Bronchial epithelial cell (primary cell): ENCODE measurements at regions not wholly inside any gene's neighbourhood (a gene's known extent, or its start where the extent isn't known, plus 50 kb on each side); places are given as distances from the start of the nearest gene placed in this dataset.

Experiments used
- DNase-seq: peaks from one replicate; pipeline ENCODE4 v3.0.0-alpha.2; 2010; ENCODE audit warnings: low read depth
- FAIRE-seq: peaks from 2 replicates; lab custom pipeline; 2011; peaks lifted over from hg19 to GRCh38; lab: Jason Lieb, UNC
- H3K27me3 ChIP-seq: 2 replicates; pipeline ENCODE4 v1.5.1; 2011; ENCODE audit warnings: low read length; ENCODE audit not compliant: control insufficient read depth, insufficient read depth
- H3K36me3 ChIP-seq: 2 replicates; pipeline ENCODE4 v1.5.1; 2011; ENCODE audit warnings: low read length; ENCODE audit not compliant: control insufficient read depth, insufficient read depth
- H3K4me3 ChIP-seq: 2 replicates; pipeline ENCODE4 v1.5.1; 2011; ENCODE audit warnings: mild to moderate bottlenecking, low read depth, low read length, control low read depth
- CTCF ChIP-seq: IDR thresholded peaks from 2 replicates; pipeline ENCODE4 v1.5.1; 2011; ENCODE audit warnings: mild to moderate bottlenecking, moderate library complexity, low read length, control low read depth, inconsistent platforms; ENCODE audit not compliant: insufficient read depth, severe bottlenecking

DNA sequence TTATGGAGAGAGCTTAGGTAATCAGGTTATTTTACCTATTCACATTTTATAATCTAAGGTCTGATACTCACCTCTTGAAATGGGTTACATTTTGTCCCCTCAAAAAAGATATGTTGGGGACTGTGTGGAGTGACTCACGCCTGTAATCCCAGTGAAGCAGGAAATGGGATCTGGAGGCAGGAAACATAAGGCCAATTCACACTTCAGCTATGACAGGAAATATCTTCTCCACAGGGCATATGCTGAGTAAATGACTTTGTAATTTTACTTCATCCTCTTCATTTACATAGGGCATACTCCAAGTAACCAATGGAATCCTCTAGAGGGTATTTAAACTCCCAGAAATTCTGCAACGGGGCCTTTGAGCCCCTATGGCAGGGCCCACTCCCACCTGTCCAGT is 54.8 kb upstream of the ZMAT1 start:
- TF ChIP-seq CTCF, result no peak
- DNase-seq (peak; percentile 0), FAIRE-seq (no peak)
- Histone ChIP-seq H3K4me3 (no peak overlapping the region), H3K36me3 (no peaks in the 10 kb centered on the region), H3K27me3 (no peaks in the 10 kb centered on the region)
